ENCODE measurements at regions not wholly inside any gene's neighbourhood (a gene's known extent, or its start where the extent isn't known, plus 50 kb on each side); places are given as distances from the start of the nearest gene placed in this dataset.

DNA sequence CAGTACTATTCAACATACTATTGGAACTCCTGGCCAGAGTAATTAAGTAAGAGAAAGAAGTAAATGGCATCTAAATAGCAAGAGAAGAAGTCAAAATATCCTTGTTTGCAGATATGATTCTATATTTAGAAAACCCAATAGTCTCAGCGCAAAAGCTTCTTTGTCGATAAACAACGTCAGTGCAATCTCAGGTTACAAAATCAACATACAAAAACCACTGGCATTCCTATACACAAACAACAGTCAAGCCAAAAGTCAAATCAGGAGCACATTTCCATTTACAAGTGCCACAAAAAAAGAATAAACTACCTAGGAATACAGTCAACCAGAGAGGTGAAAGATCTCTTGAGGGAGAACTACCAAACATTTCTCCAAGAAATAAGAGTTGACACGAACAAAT lies 1901.9 kb upstream of the ACO1 start (continued):
- TF ChIP-seq, protein P1, sequence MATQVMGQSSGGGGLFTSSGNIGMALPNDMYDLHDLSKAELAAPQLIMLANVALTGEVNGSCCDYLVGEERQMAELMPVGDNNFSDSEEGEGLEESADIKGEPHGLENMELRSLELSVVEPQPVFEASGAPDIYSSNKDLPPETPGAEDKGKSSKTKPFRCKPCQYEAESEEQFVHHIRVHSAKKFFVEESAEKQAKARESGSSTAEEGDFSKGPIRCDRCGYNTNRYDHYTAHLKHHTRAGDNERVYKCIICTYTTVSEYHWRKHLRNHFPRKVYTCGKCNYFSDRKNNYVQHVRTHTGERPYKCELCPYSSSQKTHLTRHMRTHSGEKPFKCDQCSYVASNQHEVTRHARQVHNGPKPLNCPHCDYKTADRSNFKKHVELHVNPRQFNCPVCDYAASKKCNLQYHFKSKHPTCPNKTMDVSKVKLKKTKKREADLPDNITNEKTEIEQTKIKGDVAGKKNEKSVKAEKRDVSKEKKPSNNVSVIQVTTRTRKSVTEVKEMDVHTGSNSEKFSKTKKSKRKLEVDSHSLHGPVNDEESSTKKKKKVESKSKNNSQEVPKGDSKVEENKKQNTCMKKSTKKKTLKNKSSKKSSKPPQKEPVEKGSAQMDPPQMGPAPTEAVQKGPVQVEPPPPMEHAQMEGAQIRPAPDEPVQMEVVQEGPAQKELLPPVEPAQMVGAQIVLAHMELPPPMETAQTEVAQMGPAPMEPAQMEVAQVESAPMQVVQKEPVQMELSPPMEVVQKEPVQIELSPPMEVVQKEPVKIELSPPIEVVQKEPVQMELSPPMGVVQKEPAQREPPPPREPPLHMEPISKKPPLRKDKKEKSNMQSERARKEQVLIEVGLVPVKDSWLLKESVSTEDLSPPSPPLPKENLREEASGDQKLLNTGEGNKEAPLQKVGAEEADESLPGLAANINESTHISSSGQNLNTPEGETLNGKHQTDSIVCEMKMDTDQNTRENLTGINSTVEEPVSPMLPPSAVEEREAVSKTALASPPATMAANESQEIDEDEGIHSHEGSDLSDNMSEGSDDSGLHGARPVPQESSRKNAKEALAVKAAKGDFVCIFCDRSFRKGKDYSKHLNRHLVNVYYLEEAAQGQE (IDR thresholded peaks at IDR 0.05; ENCODE audit: low read depth): no peak
- TF ChIP-seq, protein P2, sequence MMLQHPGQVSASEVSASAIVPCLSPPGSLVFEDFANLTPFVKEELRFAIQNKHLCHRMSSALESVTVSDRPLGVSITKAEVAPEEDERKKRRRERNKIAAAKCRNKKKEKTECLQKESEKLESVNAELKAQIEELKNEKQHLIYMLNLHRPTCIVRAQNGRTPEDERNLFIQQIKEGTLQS (IDR thresholded peaks at IDR 0.05): no peak
- no peak for TF ChIP-seq SP1 (IDR thresholded peaks at IDR 0.05; ENCODE audit: low read depth)
- TF ChIP-seq ZFX (IDR thresholded peaks at IDR 0.05): no peak
- TF ChIP-seq TCF7L2 (IDR thresholded peaks at IDR 0.05; ENCODE audit: borderline replicate concordance, extremely low read depth, insufficient read depth, insufficient read length): no peak
- no peak for TF ChIP-seq ZNF274 (IDR thresholded peaks at IDR 0.05; ENCODE audit: low read depth, low read length)

DNA sequence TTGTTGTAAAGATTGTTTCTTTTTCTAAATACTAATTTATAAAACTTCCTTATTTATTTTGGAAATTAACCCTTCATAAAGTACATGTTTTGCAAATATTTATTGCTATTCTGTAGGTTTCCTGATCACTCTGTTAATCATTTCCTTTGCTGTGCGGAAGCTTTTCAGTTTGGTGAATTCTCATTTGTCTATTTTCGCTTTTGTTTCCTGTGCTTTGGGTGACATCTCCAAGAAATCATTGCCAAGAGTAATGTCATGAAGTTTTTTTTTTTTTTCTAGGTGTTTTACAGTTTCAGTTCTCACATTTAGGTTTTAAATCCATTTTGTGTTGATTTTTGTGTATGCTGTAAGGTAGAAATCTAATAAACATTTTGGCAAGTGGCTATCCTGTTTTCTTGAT lies 1899.8 kb upstream of the ACO1 start:
- ChIA-PET CTCF (no interaction called here), POLR2A (no interaction called here), RAD21 (ENCODE audit: low non-redundant PET in 1 of 2, low total read pairs in 2 of 2, uncharacterized antibody in 2 of 2, unreplicated experiment in 2 of 2) (no interaction called here)
- intact Hi-C loops (cut with micrococcal nuclease): no loop called here
- Histone ChIP-seq H3K79me2 (ENCODE audit: insufficient read depth, low read length) (no peaks in the 10 kb centered on the region), H3K9ac (ENCODE audit: low read length) (no peak overlapping the region), H3K36me3 (ENCODE audit: control insufficient read depth in 1 of 2, insufficient read depth in 2 of 2, low read length in 2 of 2) (no peaks in the 10 kb centered on the region), H3K9me3 (ENCODE audit: control insufficient read depth in 1 of 2, insufficient read depth in 1 of 2, low read depth in 1 of 2, low read length in 2 of 2) (no peaks in the 10 kb centered on the region), H3K4me3 (replicated peaks in 1 of 2; ENCODE audit: low read depth in 1 of 2, low read length in 2 of 2) (no peak overlapping the region), H3K9me2 (ENCODE audit: insufficient read depth) (no peaks in the 10 kb centered on the region), H3K4me2 (ENCODE audit: low read length) (no peak overlapping the region), H2AFZ (ENCODE audit: low read depth, low read length, poor library complexity, severe bottlenecking) (no peak overlapping the region), H4K20me1 (ENCODE audit: insufficient read depth) (no peaks in the 10 kb centered on the region), H3K27me3 (ENCODE audit: insufficient read depth, low read length) (no peaks in the 10 kb centered on the region), H3K4me1 (ENCODE audit: control insufficient read depth in 1 of 2, insufficient read depth in 2 of 2, low read length in 2 of 2) (no peaks in the 10 kb centered on the region), H3K27ac (ENCODE audit: low read depth, low read length) (no peak overlapping the region)
- no peak for ATAC-seq
- no peak for DNase-seq (ENCODE audit: low read depth, low spot score)
- no TSS peak for BruUV-seq (replicated peaks)
- TF ChIP-seq ZNF274 (IDR thresholded peaks at IDR 0.05; ENCODE audit: low read depth, low read length): no peak
- TF ChIP-seq POLR2A (IDR thresholded peaks at IDR 0.05; ENCODE audit: borderline replicate concordance, extremely low read depth, insufficient read depth, insufficient read length): no peak
- no peak for TF ChIP-seq ELF1 (IDR thresholded peaks at IDR 0.05; ENCODE audit: borderline replicate concordance, low read depth)
